CD4-positive, alpha-beta T cell (primary cell): ENCODE measurements at regions not wholly inside any gene's neighbourhood (a gene's known extent, or its start where the extent isn't known, plus 50 kb on each side); places are given as distances from the start of the nearest gene placed in this dataset.

Experiments used
- ATAC-seq: fragments of 200-7000 bp; cut with Tn5 transposase; one replicate; pipeline ENCODE4 v1.10.0; 2022; ENCODE audit warnings: mild to moderate bottlenecking; ENCODE audit not compliant: poor library complexity
- CTCF ChIA-PET: fragments of 350-600 bp; sonication (Branson Sonifier 250); formaldehyde crosslinking; loops from one replicate; lab custom pipeline; 2021; ENCODE audit warnings: antibody characterized with exemption, inconsistent platforms; lab: Charles Lee
- POLR2A ChIA-PET: fragments of 350-600 bp; sonication (Branson Sonifier 250); formaldehyde crosslinking; loops from one replicate; lab custom pipeline; 2021; ENCODE audit warnings: antibody characterized with exemption, inconsistent platforms; lab: Charles Lee
- DNase-seq, 14 experiments: peaks; one replicate each; pipeline ENCODE4 v3.0.0-alpha.2; 2013 to 2020; ENCODE audit warnings: mixed read lengths in 2 of 14
- H3K27ac ChIP-seq, 2 donors: one replicate each; pipeline versions ENCODE4 v1.5.1 to v1.7.0; 2013; ENCODE audit warnings: low read length in 2 of 2, low read depth in 1 of 2, mild to moderate bottlenecking in 1 of 2
- H3K27me3 ChIP-seq, 2 experiments: 1 replicate in 1 of 2; 2 replicates in 1 of 2; pipeline versions ENCODE4 v1.6.1 to v1.7.0; 2013; ENCODE audit warnings: low read length in 2 of 2, control low read depth in 1 of 2, mild to moderate bottlenecking in 1 of 2, moderate library complexity in 1 of 2; ENCODE audit not compliant: insufficient read depth in 2 of 2, control insufficient read depth in 1 of 2
- H3K36me3 ChIP-seq: one replicate; pipeline ENCODE4 v1.6.1; 2013; ENCODE audit warnings: low read length, control low read depth; ENCODE audit not compliant: insufficient read depth
- H3K4me1 ChIP-seq: one replicate; pipeline ENCODE4 v1.6.1; 2013; ENCODE audit warnings: low read length, control low read depth; ENCODE audit not compliant: insufficient read depth
- H3K4me3 ChIP-seq: one replicate; pipeline ENCODE4 v1.5.1; 2013; ENCODE audit warnings: mild to moderate bottlenecking, low read length, moderate library complexity
- H3K9me3 ChIP-seq, 2 experiments: 1 replicate in 1 of 2; 2 replicates in 1 of 2; pipeline versions ENCODE4 v1.6.1 to v1.7.0; 2013; ENCODE audit warnings: low read length in 2 of 2, mild to moderate bottlenecking in 2 of 2, control low read depth in 1 of 2, moderate library complexity in 1 of 2; ENCODE audit not compliant: control insufficient read depth in 1 of 2, insufficient read depth in 1 of 2
- H3K27ac Mint-ChIP-seq: one replicate; pipeline ENCODE4 v1.8.0; 2020; ENCODE audit warnings: mixed read lengths
- H3K27me3 Mint-ChIP-seq: one replicate; pipeline ENCODE4 v1.8.0; 2021; ENCODE audit warnings: mixed read lengths
- H3K36me3 Mint-ChIP-seq: one replicate; pipeline ENCODE4 v1.8.0; 2021; ENCODE audit warnings: low read depth, mixed read lengths
- H3K4me1 Mint-ChIP-seq: one replicate; pipeline ENCODE4 v1.8.0; 2021; ENCODE audit warnings: low read depth, mixed read lengths
- H3K4me3 Mint-ChIP-seq: one replicate; pipeline ENCODE4 v1.8.0; 2020; ENCODE audit warnings: mild to moderate bottlenecking, mixed read lengths
- H3K9me3 Mint-ChIP-seq: one replicate; pipeline ENCODE4 v1.8.0; 2020; ENCODE audit warnings: mixed read lengths
- CTCF ChIP-seq: fragments of 200-600 bp; IDR thresholded peaks from one replicate; pipeline ENCODE4 v1.8.0; 2022; ENCODE audit warnings: antibody characterized with exemption, mild to moderate bottlenecking
- intact Hi-C, 2 experiments: fragments of 100-400 bp; cut with DNase I in 1 of 2; cut with micrococcal nuclease in 1 of 2; formaldehyde crosslinking; loops; one replicate each; pipeline versions ENCODE4 v1.15.1 to v1.9.0; 2023 to 2025; cut with DNase I, micrococcal nuclease

GRCh38 chr9:29389421-29389820 is 1816.1 kb upstream of the C9orf72 start:
- H3K4me3 ChIP-seq = no peak overlapping the region
- no peak overlapping the region for H3K4me3 Mint-ChIP-seq
- H3K9me3 Mint-ChIP-seq = peaks cover 14% of the 10 kb centered on the region
- no peaks in the 10 kb centered on the region for H3K4me1 Mint-ChIP-seq
- no peak for TF ChIP-seq CTCF
- peaks cover 0 to 2% of the 10 kb centered on the region in 2 experiments for H3K9me3 ChIP-seq
- intact Hi-C loops = no loop called here
- no peaks in the 10 kb centered on the region for H3K36me3 ChIP-seq
- ChIA-PET POLR2A (no interaction called here), CTCF (no interaction called here)
- H3K27me3 Mint-ChIP-seq = no peaks in the 10 kb centered on the region
- H3K36me3 Mint-ChIP-seq = no peaks in the 10 kb centered on the region
- ATAC-seq (no peak), DNase-seq (no peak)
- H3K27ac ChIP-seq = no peak overlapping the region
- no peaks in the 10 kb centered on the region for H3K4me1 ChIP-seq
- no peak overlapping the region for H3K27ac Mint-ChIP-seq
- no peaks in the 10 kb centered on the region for H3K27me3 ChIP-seq

- Mint-ChIP-seq H3K27ac (no peak overlapping the region), H3K4me3 (no peak overlapping the region), H3K27me3 (no peaks in the 10 kb centered on the region), H3K4me1 (no peaks in the 10 kb centered on the region), H3K9me3 (peaks cover 8% of the 10 kb centered on the region), H3K36me3 (no peaks in the 10 kb centered on the region)
- no peaks in the 10 kb centered on the region for H3K27me3 ChIP-seq
- intact Hi-C loops = no loop called here
- no peaks in the 10 kb centered on the region for H3K36me3 ChIP-seq
- no peak for DNase-seq
- no peak for TF ChIP-seq CTCF
- no peaks in the 10 kb centered on the region for H3K4me1 ChIP-seq
- no peak overlapping the region for H3K4me3 ChIP-seq
- ChIA-PET POLR2A (no interaction called here), CTCF (no interaction called here)
- no peaks in the 10 kb centered on the region for H3K9me3 ChIP-seq
- H3K27ac ChIP-seq = no peak overlapping the region
- no peak for ATAC-seq
These were observed 1817.6 kb upstream of the C9orf72 start for GRCh38 chr9:29390859-29391258.

GRCh38 chr9:29393064-29393463 is 1819.8 kb upstream of the C9orf72 start:
- ChIA-PET CTCF (no interaction called here), POLR2A (no interaction called here)
- Histone ChIP-seq H3K27ac (no peak overlapping the region), H3K27me3 (no peaks in the 10 kb centered on the region), H3K4me1 (no peaks in the 10 kb centered on the region), H3K9me3 (peaks cover 0 to 4% of the 10 kb centered on the region in 2 experiments), H3K4me3 (no peak overlapping the region), H3K36me3 (no peaks in the 10 kb centered on the region)
- Mint-ChIP-seq H3K4me3 (no peak overlapping the region), H3K36me3 (no peaks in the 10 kb centered on the region), H3K27ac (no peak overlapping the region), H3K9me3 (peaks cover 11% of the 10 kb centered on the region), H3K27me3 (no peaks in the 10 kb centered on the region), H3K4me1 (no peaks in the 10 kb centered on the region)
- intact Hi-C loops = no loop called here
- DNase-seq (no peak), ATAC-seq (no peak)
- TF ChIP-seq CTCF = no peak
